Liver (tissue), 8 donors: ENCODE measurements at regions not wholly inside any gene's neighbourhood (a gene's known extent, or its start where the extent isn't known, plus 50 kb on each side); places are given as distances from the start of the nearest gene placed in this dataset.

Experiments used
- DNase-seq: peaks from one replicate; pipeline ENCODE4 v3.0.0-alpha.2; 2017; ENCODE audit warnings: low spot score
- H3K27ac ChIP-seq, 2 donors: one replicate each; pipeline ENCODE4 v1.7.0; 2013; ENCODE audit warnings: inconsistent platforms in 2 of 2, low read length in 2 of 2, control low read depth in 1 of 2, low read depth in 1 of 2, mild to moderate bottlenecking in 1 of 2
- H3K27me3 ChIP-seq, 4 donors: one replicate each; pipeline versions ENCODE4 v1.6.1 to v1.7.0; 2013; ENCODE audit warnings: low read length in 3 of 4, inconsistent platforms in 1 of 4, mild to moderate bottlenecking in 1 of 4, moderate library complexity in 1 of 4; ENCODE audit not compliant: control insufficient read depth in 4 of 4, insufficient read depth in 4 of 4
- H3K36me3 ChIP-seq, 4 donors: one replicate each; pipeline versions ENCODE4 v1.6.1 to v1.7.0; 2013; ENCODE audit warnings: low read length in 3 of 4, mild to moderate bottlenecking in 3 of 4, low read depth in 1 of 4, moderate library complexity in 1 of 4; ENCODE audit not compliant: control insufficient read depth in 4 of 4, insufficient read depth in 3 of 4
- H3K4me1 ChIP-seq, 4 donors: one replicate each; pipeline versions ENCODE4 v1.6.1 to v1.7.0; 2013; ENCODE audit warnings: low read length in 3 of 4, mild to moderate bottlenecking in 3 of 4, moderate library complexity in 1 of 4; ENCODE audit not compliant: control insufficient read depth in 4 of 4, insufficient read depth in 4 of 4
- H3K4me3 ChIP-seq, 3 donors: one replicate each; pipeline versions ENCODE4 v1.6.1 to v1.7.0; 2013; ENCODE audit warnings: low read length in 3 of 3, control low read depth in 1 of 3, low read depth in 1 of 3, mild to moderate bottlenecking in 1 of 3
- H3K9ac ChIP-seq, 2 donors: one replicate each; pipeline ENCODE4 v1.7.0; 2013; ENCODE audit warnings: low read length in 2 of 2, mild to moderate bottlenecking in 2 of 2, moderate library complexity in 2 of 2, control low read depth in 1 of 2, low read depth in 1 of 2
- H3K9me3 ChIP-seq, 4 donors: one replicate each; pipeline versions ENCODE4 v1.6.1 to v1.7.0; 2013; ENCODE audit warnings: low read length in 3 of 4; ENCODE audit not compliant: control insufficient read depth in 4 of 4
- ATF3 ChIP-seq: IDR thresholded peaks from 2 replicates; pipeline ENCODE4 v1.6.1; 2016; ENCODE audit warnings: antibody characterized with exemption
- CTCF ChIP-seq: fragments of 150-350 bp; IDR thresholded peaks from 2 replicates; pipeline ENCODE4 v1.5.1; 2017; ENCODE audit warnings: improper control_type of control experiment, low read depth, low read length; ENCODE audit not compliant: missing input control
- EGR1 ChIP-seq, 2 donors: IDR thresholded peaks; 2 replicates each; pipeline ENCODE4 v1.6.1; 2016 to 2018; ENCODE audit warnings: antibody characterized with exemption in 2 of 2, low read depth in 2 of 2
- FOXA1 ChIP-seq: IDR thresholded peaks from 2 replicates; pipeline ENCODE4 v1.6.1; 2016; ENCODE audit warnings: antibody characterized with exemption
- FOXA2 ChIP-seq: IDR thresholded peaks from 2 replicates; pipeline ENCODE4 v1.6.1; 2016; ENCODE audit warnings: antibody characterized with exemption
- GABPA ChIP-seq, 2 donors: IDR thresholded peaks in 1 of 2; conservative IDR thresholded peaks in 1 of 2; 2 replicates each; pipeline ENCODE4 v1.6.1; 2016; ENCODE audit warnings: antibody characterized with exemption in 2 of 2, mild to moderate bottlenecking in 1 of 2, moderate library complexity in 1 of 2
- HNF4A ChIP-seq, 2 donors: conservative IDR thresholded peaks; 2 replicates each; pipeline ENCODE4 v1.6.1; 2016; ENCODE audit warnings: antibody characterized with exemption in 2 of 2, mild to moderate bottlenecking in 2 of 2
- HNF4G ChIP-seq: IDR thresholded peaks from 2 replicates; pipeline ENCODE4 v1.6.1; 2016; ENCODE audit warnings: antibody characterized with exemption
- JUND ChIP-seq, 2 donors: IDR thresholded peaks; 2 replicates each; pipeline ENCODE4 v1.6.1; 2016; ENCODE audit warnings: antibody characterized with exemption in 2 of 2
- MAX ChIP-seq: IDR thresholded peaks from 2 replicates; pipeline ENCODE4 v1.6.1; 2016; ENCODE audit warnings: antibody characterized with exemption
- NR2F2 ChIP-seq: IDR thresholded peaks from 2 replicates; pipeline ENCODE4 v1.6.1; 2016; ENCODE audit warnings: antibody characterized with exemption
- RAD21 ChIP-seq, 2 donors: IDR thresholded peaks; 2 replicates each; pipeline ENCODE4 v1.6.1; 2016; ENCODE audit warnings: antibody characterized with exemption in 2 of 2, mild to moderate bottlenecking in 2 of 2
- REST ChIP-seq: IDR thresholded peaks from 2 replicates; pipeline ENCODE4 v1.6.1; 2016; ENCODE audit warnings: antibody characterized with exemption, mild to moderate bottlenecking
- RXRA ChIP-seq, 2 donors: IDR thresholded peaks; 2 replicates each; pipeline ENCODE4 v1.6.1; 2017 to 2018; ENCODE audit warnings: antibody characterized with exemption in 2 of 2, mild to moderate bottlenecking in 1 of 2
- TAF1 ChIP-seq: conservative IDR thresholded peaks from 2 replicates; pipeline ENCODE4 v1.6.1; 2016; ENCODE audit warnings: antibody characterized with exemption, mild to moderate bottlenecking
- YY1 ChIP-seq: IDR thresholded peaks from 2 replicates; pipeline ENCODE4 v1.6.1; 2016; ENCODE audit warnings: antibody characterized with exemption, mild to moderate bottlenecking
- WGBS: extraction: QIAGEN DNeasy Blood & Tissue Kit; methylation state at CpG from one replicate; pipeline ENCODE4 v1.1.7; 2013; 5-methylcytosine and 5-hydroxymethylcytosine counted together
- donor health status: healthy.
- donor health status: healthy.
- donor health status: healthy.
- donor health status: healthy.
- donor health status: healthy.

GRCh38 chr4:32172761-32173160, 1452.6 kb downstream of the PCDH7 start:
- WGBS, result 83% methylated on average over 1 of the region's 1 CpG
- Histone ChIP-seq H3K27me3 (peaks cover 0 to 3% (median 0%) of the 10 kb centered on the region in 4 donors), H3K9ac (no peak overlapping the region), H3K36me3 (no peaks in the 10 kb centered on the region), H3K4me3 (no peak overlapping the region), H3K9me3 (no peaks in the 10 kb centered on the region), H3K27ac (no peak overlapping the region), H3K4me1 (no peaks in the 10 kb centered on the region)
- no peak for DNase-seq
- TF ChIP-seq MAX (no peak), CTCF (no peak), REST (no peak), RAD21 (IDR thresholded peaks at IDR 0.05) (no peak), ATF3 (no peak), HNF4A (conservative IDR thresholded peaks at IDR 0.05) (no peak)

GRCh38 chr4:32180086-32180485, 1459.9 kb downstream of the PCDH7 start:
- H3K4me3 ChIP-seq, result no peak overlapping the region
- H3K27me3 ChIP-seq, result no peaks in the 10 kb centered on the region
- H3K4me1 ChIP-seq, result no peaks in the 10 kb centered on the region
- H3K9ac ChIP-seq, result no peak overlapping the region
- TF ChIP-seq YY1, result no peak
- TF ChIP-seq HNF4A (conservative IDR thresholded peaks at IDR 0.05), result no peak
- TF ChIP-seq HNF4G, result no peak
- TF ChIP-seq RAD21 (IDR thresholded peaks at IDR 0.05), result no peak
- no peak for TF ChIP-seq GABPA (IDR thresholded peaks at IDR 0.05 in 1 of 2, conservative IDR thresholded peaks at IDR 0.05 in 1 of 2)
- TF ChIP-seq FOXA1, result no peak
- no peak for TF ChIP-seq JUND (IDR thresholded peaks at IDR 0.05)
- TF ChIP-seq FOXA2, result no peak
- no peak for TF ChIP-seq TAF1
- no peak for TF ChIP-seq MAX
- TF ChIP-seq RXRA (IDR thresholded peaks at IDR 0.05), result no peak
- no peak for TF ChIP-seq ATF3
- no peak for TF ChIP-seq NR2F2
- TF ChIP-seq EGR1 (IDR thresholded peaks at IDR 0.05; ENCODE audit: low read depth in 2 of 2), result no peak
- H3K36me3 ChIP-seq, result no peaks in the 10 kb centered on the region
- DNase-seq, result no peak
- H3K27ac ChIP-seq, result no peak overlapping the region
- no peaks in the 10 kb centered on the region for H3K9me3 ChIP-seq
